Neural cell (in vitro differentiated cells): ENCODE measurements at regions not wholly inside any gene's neighbourhood (a gene's known extent, or its start where the extent isn't known, plus 50 kb on each side); places are given as distances from the start of the nearest gene placed in this dataset.

Experiments used
- H2AFZ ChIP-seq: fragments of 200-600, 300-800 bp; sonication (generic), shearing (Covaris generic); 2 replicates; pipeline ENCODE4 v1.6.0; 2014; ENCODE audit warnings: low read depth, mild to moderate bottlenecking, antibody characterized with exemption, low read length, moderate library complexity
- H3F3A ChIP-seq: fragments of 200-600 bp; shearing (Covaris generic); 2 replicates; pipeline ENCODE4 v1.6.1; 2016; ENCODE audit warnings: mild to moderate bottlenecking, moderate library complexity, mixed read lengths, antibody characterized with exemption, low read length; ENCODE audit not compliant: insufficient read depth, poor library complexity, severe bottlenecking
- H3K27ac ChIP-seq: fragments of 200-600, 300-800 bp; sonication (generic), shearing (Covaris generic); 2 replicates; pipeline ENCODE4 v1.5.1; 2014; ENCODE audit warnings: mild to moderate bottlenecking, low read length, moderate library complexity
- H3K27me3 ChIP-seq: fragments of 300-800, 200-600 bp; sonication (generic), shearing (Covaris generic); 2 replicates; pipeline ENCODE4 v1.6.0; 2014; ENCODE audit warnings: mild to moderate bottlenecking, low read depth, low read length, moderate library complexity; ENCODE audit not compliant: insufficient read depth
- H3K36me3 ChIP-seq: fragments of 300-800, 200-600 bp; sonication (generic), shearing (Covaris generic); 2 replicates; pipeline ENCODE4 v1.5.1; 2014; ENCODE audit warnings: mild to moderate bottlenecking, antibody characterized with exemption, low read length, moderate library complexity; ENCODE audit not compliant: insufficient read depth
- H3K4me2 ChIP-seq: fragments of 300-800, 200-600 bp; sonication (generic), shearing (Covaris generic); 2 replicates; pipeline ENCODE4 v1.6.0; 2014; ENCODE audit warnings: mild to moderate bottlenecking, low read length
- H3K4me3 ChIP-seq: fragments of 300-800, 200-600 bp; sonication (generic), shearing (Covaris generic); 2 replicates; pipeline ENCODE4 v1.5.1; 2014; ENCODE audit warnings: mild to moderate bottlenecking, low read length, moderate library complexity
- H3K79me2 ChIP-seq: fragments of 200-600 bp; shearing (Covaris generic); replicated peaks from 2 replicates; pipeline ENCODE4 v1.6.0; 2014; ENCODE audit warnings: mild to moderate bottlenecking, low read length, moderate library complexity; ENCODE audit not compliant: insufficient read depth
- H3K9ac ChIP-seq: fragments of 300-800, 200-600 bp; sonication (generic), shearing (Covaris generic); 2 replicates; pipeline ENCODE4 v1.6.1; 2016; ENCODE audit warnings: mild to moderate bottlenecking, low read length, mixed read lengths
- H3K9me2 ChIP-seq: fragments of 200-600 bp; shearing (Covaris generic); 2 replicates; pipeline ENCODE4 v1.6.1; 2016; ENCODE audit warnings: mild to moderate bottlenecking, low read length, mixed read lengths; ENCODE audit not compliant: insufficient read depth
- H3K9me3 ChIP-seq: fragments of 200-600, 300-800 bp; sonication (generic), shearing (Covaris generic); 2 replicates; pipeline ENCODE4 v1.6.1; 2016; ENCODE audit warnings: mild to moderate bottlenecking, mixed run types, low read length, moderate library complexity, mixed read lengths
- H4K20me1 ChIP-seq: fragments of 200-600 bp; shearing (Covaris generic); 2 replicates; pipeline ENCODE4 v1.6.1; 2016; ENCODE audit warnings: mild to moderate bottlenecking, mixed run types; ENCODE audit not compliant: insufficient read depth
- CTCF ChIP-seq: fragments of 450-650 bp; IDR thresholded peaks from 2 replicates; pipeline ENCODE4 v1.5.1; 2014; ENCODE audit warnings: antibody characterized with exemption, mild to moderate bottlenecking, moderate library complexity; ENCODE audit not compliant: poor library complexity, severe bottlenecking
- EP300 ChIP-seq: fragments of 450-650 bp; conservative IDR thresholded peaks from 2 replicates; pipeline ENCODE4 v1.6.1; 2014; ENCODE audit warnings: antibody characterized with exemption, mild to moderate bottlenecking, moderate library complexity; ENCODE audit not compliant: poor library complexity, severe bottlenecking
- EZH2 ChIP-seq: fragments of 200-600, 300-800 bp; shearing (Covaris generic), sonication (generic); IDR thresholded peaks from 2 replicates; pipeline ENCODE4 v1.6.1; 2014; ENCODE audit warnings: antibody characterized with exemption, low read length, borderline replicate concordance, mild to moderate bottlenecking; ENCODE audit not compliant: insufficient read depth, poor library complexity, severe bottlenecking
- MXI1 ChIP-seq: fragments of 450-650 bp; conservative IDR thresholded peaks from 2 replicates; pipeline ENCODE4 v1.6.1; 2014; ENCODE audit warnings: antibody characterized with exemption, mild to moderate bottlenecking; ENCODE audit not compliant: poor library complexity, severe bottlenecking
- POLR2AphosphoS5 ChIP-seq: IDR thresholded peaks from 2 replicates; pipeline ENCODE4 v1.6.1; 2012
- RAD21 ChIP-seq: fragments of 450-650 bp; conservative IDR thresholded peaks from 2 replicates; pipeline ENCODE4 v1.6.1; 2014; ENCODE audit warnings: antibody characterized with exemption, mild to moderate bottlenecking, moderate library complexity
- REST ChIP-seq: IDR thresholded peaks from 2 replicates; pipeline ENCODE4 v1.6.1; 2012; ENCODE audit warnings: borderline replicate concordance
- SMC3 ChIP-seq: fragments of 450-650 bp; conservative IDR thresholded peaks from 2 replicates; pipeline ENCODE4 v1.6.1; 2014; ENCODE audit warnings: antibody characterized with exemption, mild to moderate bottlenecking, moderate library complexity; ENCODE audit not compliant: poor library complexity
- TAF1 ChIP-seq: IDR thresholded peaks from 2 replicates; pipeline ENCODE4 v1.6.1; 2012; ENCODE audit warnings: low read depth

GRCh38 chr16:86126891-86127290 is 227.9 kb downstream of the IRF8 start:
- H3K4me3 ChIP-seq: no peak overlapping the region
- H3K27ac ChIP-seq: no peak overlapping the region
- TF ChIP-seq SMC3 (no peak), MXI1 (no peak), TAF1 (no peak), EZH2 (no peak), CTCF (no peak), EP300 (no peak), REST (no peak), RAD21 (no peak), POLR2AphosphoS5 (no peak)
- H3K79me2 ChIP-seq: no peaks in the 10 kb centered on the region
- H3K9ac ChIP-seq: no peak overlapping the region
- H3K27me3 ChIP-seq: no peaks in the 10 kb centered on the region
- H2AFZ ChIP-seq: no peak overlapping the region
- no peaks in the 10 kb centered on the region for H3F3A ChIP-seq
- H3K36me3 ChIP-seq: no peaks in the 10 kb centered on the region
- no peak overlapping the region for H3K4me2 ChIP-seq
- H3K9me3 ChIP-seq: no peaks in the 10 kb centered on the region
- H4K20me1 ChIP-seq: no peaks in the 10 kb centered on the region
- no peaks in the 10 kb centered on the region for H3K9me2 ChIP-seq

GRCh38 chr16:86127366-86127765 is 228.4 kb downstream of the IRF8 start:
- Histone ChIP-seq H3K4me3 (no peak overlapping the region), H3K79me2 (no peaks in the 10 kb centered on the region), H2AFZ (no peak overlapping the region), H3K27me3 (no peaks in the 10 kb centered on the region), H3K9me3 (no peaks in the 10 kb centered on the region), H3K27ac (no peak overlapping the region), H3K4me2 (no peak overlapping the region), H3K9ac (no peak overlapping the region), H3K36me3 (no peaks in the 10 kb centered on the region), H3K9me2 (no peaks in the 10 kb centered on the region), H4K20me1 (no peaks in the 10 kb centered on the region), H3F3A (no peaks in the 10 kb centered on the region)
- TF ChIP-seq TAF1: no peak
- TF ChIP-seq RAD21: no peak
- TF ChIP-seq EZH2: no peak
- TF ChIP-seq SMC3: no peak
- TF ChIP-seq MXI1: no peak
- TF ChIP-seq REST: no peak
- TF ChIP-seq EP300: no peak
